T-cell (primary cell): ENCODE measurements at regions not wholly inside any gene's neighbourhood (a gene's known extent, or its start where the extent isn't known, plus 50 kb on each side); places are given as distances from the start of the nearest gene placed in this dataset.

Experiments
- ATAC-seq, 4 experiments: fragments of 200-7000 bp in 3 of 4; fragments of 150-1000 bp in 1 of 4; cut with Tn5 transposase; replicated peaks in 1 of 4; 1 replicate in 3 of 4; 2 replicates in 1 of 4; pipeline ENCODE4 v1.10.0; 2021; ENCODE audit warnings: moderate library complexity in 3 of 4, mild to moderate bottlenecking in 2 of 4, moderate number of reproducible peaks in 1 of 4
- CTCF ChIA-PET, 2 donors: fragments of 300-600 bp; sonication (Branson Sonifier 250); formaldehyde crosslinking; loops; one replicate each; lab custom pipeline; 2022; ENCODE audit warnings: antibody characterized with exemption in 2 of 2; lab: Charles Lee
- POLR2A ChIA-PET, 2 donors: fragments of 300-600 bp; sonication (Branson Sonifier 250); formaldehyde crosslinking; loops; one replicate each; lab custom pipeline; 2022; ENCODE audit warnings: antibody characterized with exemption in 2 of 2; lab: Charles Lee
- DNase-seq, 35 experiments: peaks; one replicate each; pipeline versions ENCODE4 v3.0.0 to v3.0.0-alpha.2; 2013 to 2023
- H3K27ac ChIP-seq: one replicate; pipeline ENCODE4 v1.5.1; 2013; ENCODE audit warnings: low read length
- H3K27me3 ChIP-seq, 2 experiments: replicated peaks in 1 of 2; 1 replicate in 1 of 2; 2 replicates in 1 of 2; pipeline versions ENCODE4 v1.6.1 to v1.7.0; 2013; ENCODE audit warnings: low read length in 1 of 2, mixed read lengths in 1 of 2; ENCODE audit not compliant: control insufficient read depth in 2 of 2, insufficient read depth in 2 of 2; ENCODE audit errors: extremely low read depth in 1 of 2
- H3K36me3 ChIP-seq, 2 donors: 1 replicate in 1 of 2; 2 replicates in 1 of 2; pipeline versions ENCODE4 v1.6.1 to v1.7.0; 2013; ENCODE audit warnings: low read length in 1 of 2; ENCODE audit not compliant: control insufficient read depth in 2 of 2, insufficient read depth in 1 of 2; ENCODE audit errors: extremely low read depth in 1 of 2
- H3K4me1 ChIP-seq, 2 experiments: 1 replicate in 1 of 2; 2 replicates in 1 of 2; pipeline versions ENCODE4 v1.6.1 to v1.7.0; 2013; ENCODE audit warnings: low read length in 2 of 2, mixed read lengths in 1 of 2; ENCODE audit not compliant: insufficient read depth in 2 of 2, control insufficient read depth in 1 of 2; ENCODE audit errors: extremely low read depth in 1 of 2
- H3K4me3 ChIP-seq, 2 donors: 1 replicate in 1 of 2; 2 replicates in 1 of 2; pipeline versions ENCODE4 v1.5.1 to v1.7.0; 2013; ENCODE audit warnings: mild to moderate bottlenecking in 2 of 2, low read length in 1 of 2, moderate library complexity in 1 of 2; ENCODE audit not compliant: control insufficient read depth in 1 of 2; ENCODE audit errors: extremely low read depth in 1 of 2
- H3K9me3 ChIP-seq: 2 replicates; pipeline ENCODE4 v1.7.0; 2013
- H3K27ac Mint-ChIP-seq, 2 donors: one replicate each; pipeline ENCODE4 v1.8.0; 2020 to 2021; ENCODE audit warnings: mild to moderate bottlenecking in 2 of 2, mixed read lengths in 2 of 2
- H3K27me3 Mint-ChIP-seq, 2 donors: one replicate each; pipeline ENCODE4 v1.8.0; 2021 to 2022; ENCODE audit warnings: mixed read lengths in 2 of 2
- H3K36me3 Mint-ChIP-seq: one replicate; pipeline ENCODE4 v1.8.0; 2021; ENCODE audit warnings: mixed read lengths
- H3K4me1 Mint-ChIP-seq, 3 donors: one replicate each; pipeline ENCODE4 v1.8.0; 2020 to 2022; ENCODE audit warnings: mixed read lengths in 3 of 3, mild to moderate bottlenecking in 1 of 3
- H3K4me3 Mint-ChIP-seq, 3 donors: one replicate each; pipeline ENCODE4 v1.8.0; 2020 to 2022; ENCODE audit warnings: mild to moderate bottlenecking in 3 of 3, mixed read lengths in 3 of 3, moderate library complexity in 3 of 3
- H3K9me3 Mint-ChIP-seq, 3 donors: one replicate each; pipeline ENCODE4 v1.8.0; 2020 to 2022; ENCODE audit warnings: mixed read lengths in 3 of 3
- WGBS: methylation state at CpG from one replicate; pipeline ENCODE4 v1.1.5; 2013; ENCODE audit warnings: missing lambda C conversion rate; ENCODE audit not compliant: insufficient coverage; 5-methylcytosine and 5-hydroxymethylcytosine counted together

DNA sequence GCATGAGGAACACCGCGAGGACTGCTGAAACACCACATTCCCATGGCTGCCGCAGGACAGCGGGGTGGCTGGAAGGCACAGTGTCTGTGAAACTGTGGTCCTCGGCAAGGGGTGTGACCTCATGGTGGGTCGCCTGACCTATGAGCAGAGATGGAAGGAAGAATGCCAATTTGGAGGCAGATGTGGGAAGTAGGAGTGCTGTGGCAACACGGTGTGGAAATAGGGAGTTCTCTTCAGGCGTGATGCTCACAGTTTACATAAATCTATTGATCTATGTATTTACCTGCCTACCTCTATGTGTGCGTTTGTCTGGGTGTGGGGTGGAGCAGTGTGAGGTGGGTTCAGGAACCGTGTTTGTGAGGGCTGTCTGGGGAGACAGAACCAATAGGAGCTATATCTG lies 62.3 kb upstream of the LSM6 start:
- H3K4me1 Mint-ChIP-seq: no peaks in the 10 kb centered on the region
- H3K4me3 Mint-ChIP-seq: no peak overlapping the region
- ChIA-PET POLR2A (no interaction called here), CTCF (no interaction called here)
- Histone ChIP-seq H3K4me3 (no peak overlapping the region), H3K27ac (no peak overlapping the region), H3K27me3 (peaks cover 0 to 9% of the 10 kb centered on the region in 2 experiments), H3K36me3 (no peaks in the 10 kb centered on the region), H3K9me3 (no peaks in the 10 kb centered on the region), H3K4me1 (no peaks in the 10 kb centered on the region)
- no peaks in the 10 kb centered on the region for H3K9me3 Mint-ChIP-seq
- no peak overlapping the region for H3K27ac Mint-ChIP-seq
- DNase-seq (no peak), ATAC-seq (no peak)
- 79% methylated on average over 7 of the region's 10 CpGs for WGBS
- H3K27me3 Mint-ChIP-seq: peaks cover 21 to 38% of the 10 kb centered on the region in 2 donors
- no peaks in the 10 kb centered on the region for H3K36me3 Mint-ChIP-seq

DNA sequence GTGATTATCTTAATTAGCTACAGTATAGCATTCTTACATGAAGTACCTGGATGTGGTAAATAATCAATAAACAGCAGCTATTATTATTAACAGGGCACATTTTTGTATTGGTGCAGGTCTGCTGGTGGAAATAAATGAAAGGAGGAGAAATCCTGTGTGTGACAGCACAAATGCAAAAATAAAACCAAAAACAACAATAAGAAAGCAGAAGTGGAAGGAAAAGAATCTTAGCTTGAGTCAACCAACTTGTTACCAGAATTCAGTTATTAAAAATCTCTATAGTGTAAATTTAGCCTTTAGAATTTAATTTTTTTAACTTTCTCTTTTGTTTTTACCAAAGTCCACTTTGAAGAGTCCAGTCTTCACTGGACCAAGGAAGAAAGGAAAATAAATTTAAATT lies 63.1 kb upstream of the LSM6 start:
- DNase-seq (no peak), ATAC-seq (no peak)
- POLR2A ChIA-PET: no interaction called here
- H3K9me3 ChIP-seq: no peaks in the 10 kb centered on the region
- no peaks in the 10 kb centered on the region for H3K36me3 ChIP-seq
- Mint-ChIP-seq H3K27ac (no peak overlapping the region), H3K27me3 (peaks cover 21 to 30% of the 10 kb centered on the region in 2 donors), H3K36me3 (no peaks in the 10 kb centered on the region), H3K4me1 (no peaks in the 10 kb centered on the region), H3K4me3 (no peak overlapping the region), H3K9me3 (no peaks in the 10 kb centered on the region)
- CTCF ChIA-PET: no interaction called here
- no peak overlapping the region for H3K27ac ChIP-seq
- H3K27me3 ChIP-seq: peaks cover 0 to 9% of the 10 kb centered on the region in 2 experiments
- H3K4me3 ChIP-seq: no peak overlapping the region
- H3K4me1 ChIP-seq: no peaks in the 10 kb centered on the region

DNA sequence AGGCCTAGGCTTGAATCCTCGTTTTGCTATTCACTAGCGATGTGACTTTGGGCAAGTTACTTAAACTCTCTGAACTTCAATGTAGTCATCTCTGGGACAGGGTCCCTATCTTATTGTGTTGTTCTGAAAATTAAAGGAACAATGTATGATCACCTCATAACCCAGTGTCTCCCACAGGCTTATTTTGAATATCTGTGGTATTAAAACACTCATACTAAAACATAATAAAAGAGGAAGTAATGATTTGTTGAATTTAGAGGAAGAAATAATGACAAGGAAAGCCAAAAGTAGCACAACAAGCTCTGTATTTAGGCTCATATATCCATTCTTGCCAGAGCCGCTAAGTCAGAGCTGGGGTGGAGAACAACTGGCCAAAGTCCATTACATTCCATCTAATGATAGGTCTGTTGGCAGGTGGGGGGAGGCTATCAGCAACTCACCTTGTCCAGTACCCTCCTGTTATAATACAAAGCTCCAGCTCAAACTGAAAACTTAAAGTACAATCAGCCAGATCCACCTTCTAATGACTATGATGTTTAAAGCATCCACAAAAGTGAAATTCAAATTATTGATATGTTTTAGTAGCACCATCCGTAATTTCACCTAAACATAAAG lies 64.5 kb upstream of the LSM6 start:
- CTCF ChIA-PET: no interaction called here
- Histone ChIP-seq H3K27ac (no peak overlapping the region), H3K9me3 (no peaks in the 10 kb centered on the region), H3K36me3 (no peaks in the 10 kb centered on the region), H3K27me3 (peaks cover 0 to 9% of the 10 kb centered on the region in 2 experiments), H3K4me1 (no peaks in the 10 kb centered on the region), H3K4me3 (no peak overlapping the region)
- peaks cover 21 to 24% of the 10 kb centered on the region in 2 donors for H3K27me3 Mint-ChIP-seq
- WGBS: no CpG with 5 or more reads among the region's 4 CpGs
- H3K9me3 Mint-ChIP-seq: no peaks in the 10 kb centered on the region
- no peak overlapping the region for H3K4me3 Mint-ChIP-seq
- POLR2A ChIA-PET: no interaction called here
- H3K36me3 Mint-ChIP-seq: no peaks in the 10 kb centered on the region
- ATAC-seq (no peak), DNase-seq (no peak)
- H3K27ac Mint-ChIP-seq: no peak overlapping the region
- no peaks in the 10 kb centered on the region for H3K4me1 Mint-ChIP-seq

DNA sequence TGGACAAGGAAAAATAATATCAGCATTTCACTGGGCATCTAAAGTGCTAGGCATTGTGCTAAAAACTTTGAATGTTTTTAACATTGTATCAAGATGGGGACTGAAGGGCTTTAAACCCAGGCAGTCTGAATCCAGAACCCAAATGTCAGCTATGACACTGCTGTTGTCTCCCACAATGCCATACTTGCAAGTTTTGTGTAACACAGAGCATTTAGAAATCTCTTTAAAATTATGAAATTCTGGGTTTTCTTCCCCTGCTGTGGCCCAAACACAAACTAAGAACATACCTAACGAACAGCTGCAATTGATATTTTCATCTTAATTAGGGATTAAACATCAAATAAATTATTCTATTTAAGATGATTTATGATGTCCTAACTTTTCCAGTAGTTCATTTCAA lies 66.8 kb upstream of the LSM6 start:
- no peak overlapping the region for H3K27ac Mint-ChIP-seq
- no peaks in the 10 kb centered on the region for H3K36me3 Mint-ChIP-seq
- Histone ChIP-seq H3K4me1 (no peaks in the 10 kb centered on the region), H3K4me3 (no peak overlapping the region), H3K9me3 (no peaks in the 10 kb centered on the region), H3K27me3 (peaks cover 0 to 4% of the 10 kb centered on the region in 2 experiments), H3K27ac (no peak overlapping the region), H3K36me3 (no peaks in the 10 kb centered on the region)
- POLR2A ChIA-PET: no interaction called here
- no peak for DNase-seq
- H3K4me1 Mint-ChIP-seq: no peaks in the 10 kb centered on the region
- no peak overlapping the region for H3K4me3 Mint-ChIP-seq
- CTCF ChIA-PET: no interaction called here
- H3K9me3 Mint-ChIP-seq: no peaks in the 10 kb centered on the region
- WGBS: no CpG with 5 or more reads among the region's 1 CpG
- H3K27me3 Mint-ChIP-seq: peaks cover 10 to 12% of the 10 kb centered on the region in 2 donors
- no peak for ATAC-seq

DNA sequence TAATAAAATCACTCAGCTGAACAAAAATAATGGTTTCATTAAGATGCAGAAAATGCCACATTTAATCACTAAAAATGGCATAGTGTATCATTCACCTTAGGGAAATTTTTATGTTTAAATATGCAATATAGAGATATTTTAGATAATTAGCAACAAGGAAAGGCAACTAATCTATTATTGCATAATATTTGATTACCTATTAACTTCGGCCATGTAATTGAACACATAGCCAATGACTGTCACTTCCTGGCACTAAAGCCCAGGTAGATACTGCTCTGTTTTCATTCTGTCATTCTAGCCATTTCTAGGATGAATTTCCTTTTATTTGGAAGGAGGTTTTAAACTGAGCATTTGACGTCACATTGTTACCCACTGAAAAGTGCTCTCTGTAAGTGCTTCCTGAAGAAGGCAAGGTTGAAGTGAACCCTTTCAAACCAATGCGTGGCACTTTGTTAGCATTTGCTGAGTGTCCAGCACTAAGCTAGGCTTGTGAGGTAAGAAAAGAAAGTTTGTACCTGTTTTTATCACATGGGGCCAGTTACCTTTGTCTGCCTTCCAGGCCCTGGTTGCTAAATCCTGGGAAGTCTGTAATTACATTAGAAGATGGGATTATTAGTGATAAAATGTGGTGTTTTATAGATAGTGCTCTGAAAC lies 67.8 kb upstream of the LSM6 start:
- no peaks in the 10 kb centered on the region for H3K4me1 ChIP-seq
- no peak overlapping the region for H3K4me3 Mint-ChIP-seq
- DNase-seq: no peak
- no peaks in the 10 kb centered on the region for H3K9me3 Mint-ChIP-seq
- peaks cover 3 to 6% of the 10 kb centered on the region in 2 donors for H3K27me3 Mint-ChIP-seq
- H3K36me3 ChIP-seq: no peaks in the 10 kb centered on the region
- no peaks in the 10 kb centered on the region for H3K36me3 Mint-ChIP-seq
- no peak overlapping the region for H3K4me3 ChIP-seq
- POLR2A ChIA-PET: no interaction called here
- no peaks in the 10 kb centered on the region for H3K4me1 Mint-ChIP-seq
- WGBS: 93% methylated on average over 2 of the region's 3 CpGs
- H3K9me3 ChIP-seq: no peaks in the 10 kb centered on the region
- H3K27ac ChIP-seq: no peak overlapping the region
- H3K27me3 ChIP-seq: no peaks in the 10 kb centered on the region
- H3K27ac Mint-ChIP-seq: no peak overlapping the region
- CTCF ChIA-PET: interaction anchor here in 1 of 2 donors (0.9 kb wide), 1 partner anchor 12 kb away, joined by 3 read pairs; no protein-coding TSS in a partner anchor
- no peak for ATAC-seq

DNA sequence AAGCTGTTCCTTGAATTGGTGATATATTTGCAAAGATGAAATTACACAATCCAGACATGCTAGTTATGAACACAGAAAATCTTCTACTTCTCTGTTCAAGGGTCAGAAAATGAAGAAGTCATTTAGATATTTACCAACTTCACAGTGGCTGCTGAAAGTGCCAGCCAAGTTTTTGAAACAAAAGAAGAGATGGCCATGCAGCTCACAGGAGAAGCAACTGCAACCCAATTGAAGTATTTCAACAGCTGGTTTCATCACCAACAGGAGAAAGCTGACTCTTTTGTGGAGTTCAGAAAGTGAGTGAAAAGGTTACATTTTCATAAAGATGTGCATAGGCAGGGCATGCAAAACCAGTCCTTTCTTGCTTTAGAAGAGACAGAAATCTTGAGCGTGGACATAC lies 70.1 kb upstream of the LSM6 start:
- WGBS: 95% methylated on average over 1 of the region's 1 CpG

More for the DNA sequence above, 70.1 kb upstream of the LSM6 start:
- Mint-ChIP-seq H3K27me3 (peaks cover 0 to 15% of the 10 kb centered on the region in 2 donors), H3K4me3 (no peak overlapping the region), H3K27ac (no peak overlapping the region), H3K9me3 (no peaks in the 10 kb centered on the region), H3K36me3 (no peaks in the 10 kb centered on the region), H3K4me1 (no peaks in the 10 kb centered on the region)
- no peak overlapping the region for H3K4me3 ChIP-seq
- H3K4me1 ChIP-seq: no peaks in the 10 kb centered on the region
- no peak overlapping the region for H3K27ac ChIP-seq
- no peak for DNase-seq
- no peaks in the 10 kb centered on the region for H3K9me3 ChIP-seq
- POLR2A ChIA-PET: no interaction called here
- H3K36me3 ChIP-seq: no peaks in the 10 kb centered on the region
- CTCF ChIA-PET: no interaction called here
- no peak for ATAC-seq
- H3K27me3 ChIP-seq: peaks cover 0 to 4% of the 10 kb centered on the region in 2 experiments
